DND-41 (cell line): ENCODE measurements at regions not wholly inside any gene's neighbourhood (a gene's known extent, or its start where the extent isn't known, plus 50 kb on each side); places are given as distances from the start of the nearest gene placed in this dataset.

Experiments used
- ATAC-seq: fragments of 200-7000 bp; cut with Tn5 transposase; 3 replicates; pipeline ENCODE4 v1.9.1; 2021; ENCODE audit warnings: low read depth; ENCODE audit not compliant: insufficient read depth
- DNase-seq: peaks from one replicate; pipeline ENCODE4 v3.0.0-alpha.2; 2020
- H2AFZ ChIP-seq: 2 replicates; pipeline ENCODE4 v1.6.0; 2012; ENCODE audit warnings: low read depth, low read length
- H3K27ac ChIP-seq: 2 replicates; pipeline ENCODE4 v1.5.1; 2012; ENCODE audit warnings: low read length, inconsistent platforms
- H3K27me3 ChIP-seq: fragments of 200-600 bp; sonication (generic); 2 replicates; pipeline ENCODE4 v1.6.0; 2012; ENCODE audit warnings: low read length, mild to moderate bottlenecking, inconsistent platforms; ENCODE audit not compliant: insufficient read depth, poor library complexity
- H3K36me3 ChIP-seq: 2 replicates; pipeline ENCODE4 v1.5.1; 2012; ENCODE audit warnings: low read length, inconsistent platforms; ENCODE audit not compliant: insufficient read depth
- H3K4me1 ChIP-seq: 2 replicates; pipeline ENCODE4 v1.5.1; 2012; ENCODE audit warnings: mild to moderate bottlenecking, low read length; ENCODE audit not compliant: insufficient read depth
- H3K4me2 ChIP-seq: 2 replicates; pipeline ENCODE4 v1.6.0; 2012; ENCODE audit warnings: mild to moderate bottlenecking, moderate library complexity, low read length, inconsistent platforms; ENCODE audit not compliant: insufficient read depth
- H3K4me3 ChIP-seq, 2 experiments: fragments of 200-600 bp in 1 of 2; shearing (Covaris generic) in 1 of 2; 2 replicates each; pipeline ENCODE4 v1.5.1; 2012 to 2016; ENCODE audit warnings: inconsistent platforms in 2 of 2, low read length in 2 of 2, mild to moderate bottlenecking in 2 of 2, low read depth in 1 of 2, moderate library complexity in 1 of 2
- H3K79me2 ChIP-seq: 2 replicates; pipeline ENCODE4 v1.6.0; 2012; ENCODE audit warnings: low read length, inconsistent platforms; ENCODE audit not compliant: insufficient read depth
- H3K9ac ChIP-seq: 2 replicates; pipeline ENCODE4 v1.6.0; 2012; ENCODE audit warnings: low read depth, mild to moderate bottlenecking, inconsistent platforms, low read length, moderate library complexity
- H3K9me3 ChIP-seq: 2 replicates; pipeline ENCODE4 v1.5.1; 2012; ENCODE audit warnings: low read length, moderate library complexity, mild to moderate bottlenecking, inconsistent platforms; ENCODE audit not compliant: insufficient read depth, severe bottlenecking
- H4K20me1 ChIP-seq: 2 replicates; pipeline ENCODE4 v1.6.0; 2012; ENCODE audit warnings: low read length; ENCODE audit not compliant: insufficient read depth
- CTCF ChIP-seq: IDR thresholded peaks from 2 replicates; pipeline ENCODE4 v1.5.1; 2012; ENCODE audit warnings: borderline replicate concordance, low read length, moderate library complexity, mild to moderate bottlenecking; ENCODE audit not compliant: poor library complexity, severe bottlenecking; ENCODE audit errors: extremely low read depth
- EZH2 ChIP-seq: IDR thresholded peaks from 3 replicates; pipeline ENCODE4 v1.6.1; 2012; ENCODE audit warnings: borderline replicate concordance, low read depth, mild to moderate bottlenecking, moderate library complexity, low read length, inconsistent platforms; ENCODE audit not compliant: severe bottlenecking

- no peak for ATAC-seq
- DNase-seq: no peak
- H3K4me2 ChIP-seq: no peak overlapping the region
Measured at GRCh38 chrX:125620715-125621587, 301.3 kb downstream of the TEX13C start.

GRCh38 chrX:125621588-125621927, 301.9 kb downstream of the TEX13C start:
- H3K27me3 ChIP-seq: no peaks in the 10 kb centered on the region
- H3K4me3 ChIP-seq: no peak overlapping the region
- no peak for TF ChIP-seq EZH2
- no peak for TF ChIP-seq CTCF
- H3K9ac ChIP-seq: no peak overlapping the region
- H3K9me3 ChIP-seq: no peaks in the 10 kb centered on the region
- H3K4me1 ChIP-seq: no peaks in the 10 kb centered on the region
- no peak overlapping the region for H2AFZ ChIP-seq
- H3K27ac ChIP-seq: no peak overlapping the region
- H3K36me3 ChIP-seq: no peaks in the 10 kb centered on the region
- H4K20me1 ChIP-seq: no peaks in the 10 kb centered on the region
- DNase-seq: no peak
- H3K4me2 ChIP-seq: no peak overlapping the region
- ATAC-seq: no peak
- H3K79me2 ChIP-seq: no peaks in the 10 kb centered on the region

More at GRCh38 chrX:125620715-125621587, 301.3 kb downstream of the TEX13C start:
- no peaks in the 10 kb centered on the region for H3K36me3 ChIP-seq
- H3K27ac ChIP-seq: no peak overlapping the region
- no peaks in the 10 kb centered on the region for H4K20me1 ChIP-seq
- no peaks in the 10 kb centered on the region for H3K27me3 ChIP-seq
- H3K9me3 ChIP-seq: no peaks in the 10 kb centered on the region
- H2AFZ ChIP-seq: no peak overlapping the region
- H3K9ac ChIP-seq: no peak overlapping the region
- H3K4me1 ChIP-seq: no peaks in the 10 kb centered on the region
- TF ChIP-seq EZH2: no peak
- no peak for TF ChIP-seq CTCF
- no peak overlapping the region for H3K4me3 ChIP-seq
- H3K79me2 ChIP-seq: no peaks in the 10 kb centered on the region

- Histone ChIP-seq H3K4me1 (no peaks in the 10 kb centered on the region), H3K9me3 (no peaks in the 10 kb centered on the region), H3K79me2 (no peaks in the 10 kb centered on the region), H2AFZ (no peak overlapping the region), H4K20me1 (no peaks in the 10 kb centered on the region), H3K36me3 (no peaks in the 10 kb centered on the region), H3K4me3 (no peak overlapping the region), H3K4me2 (no peak overlapping the region), H3K9ac (no peak overlapping the region), H3K27ac (no peak overlapping the region), H3K27me3 (no peaks in the 10 kb centered on the region)
- TF ChIP-seq CTCF (no peak), EZH2 (no peak)
- no peak for ATAC-seq
- no peak for DNase-seq
Measured at GRCh38 chrX:125622899-125623298, 303.2 kb downstream of the TEX13C start.
